HG03457 (cell line): ENCODE measurements at regions not wholly inside any gene's neighbourhood (a gene's known extent, or its start where the extent isn't known, plus 50 kb on each side); places are given as distances from the start of the nearest gene placed in this dataset.
"Not testable (repeated sequence)": the region's sequence is repeated elsewhere in the genome, so short reads cannot be mapped to it uniquely, and the experiment has no call there.

Source experiments
- ATAC-seq: cut with Tn5 transposase; IDR thresholded peaks from one replicate; pipeline ENCODE4 v1.9.1; 2021; ENCODE audit warnings: moderate number of reproducible peaks; ENCODE audit not compliant: unreplicated experiment

DNA sequence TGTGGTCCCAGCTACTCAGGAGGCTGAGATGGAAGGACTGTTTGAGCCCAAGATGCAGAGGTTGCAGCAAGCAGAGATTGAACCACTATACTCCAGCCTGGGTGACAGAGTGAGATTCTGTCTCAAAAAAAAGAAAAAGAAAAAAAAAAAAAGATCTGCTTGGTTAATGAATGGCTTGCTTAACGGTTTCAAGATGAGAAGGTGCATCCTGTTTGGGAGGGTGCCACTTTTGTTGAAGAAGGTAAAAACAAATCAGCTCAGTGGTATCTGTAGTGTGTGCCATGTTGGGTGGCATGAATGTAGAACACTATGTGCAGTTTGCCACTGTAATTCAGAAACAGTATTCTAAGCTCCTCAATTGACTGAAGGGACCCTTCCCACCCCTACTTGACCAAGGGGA is 94.9 kb upstream of the ETV3 start:
- peak; percentile 70 for ATAC-seq

- no peak for ATAC-seq
Measured at GRCh38 chr1:157231846-157232525, 93.8 kb upstream of the ETV3 start.

- no peak for ATAC-seq
Measured at GRCh38 chr1:157230500-157230899, 92.3 kb upstream of the ETV3 start.

- ATAC-seq: no peak
Measured at GRCh38 chr1:157227700-157228099, 89.5 kb upstream of the ETV3 start.

DNA sequence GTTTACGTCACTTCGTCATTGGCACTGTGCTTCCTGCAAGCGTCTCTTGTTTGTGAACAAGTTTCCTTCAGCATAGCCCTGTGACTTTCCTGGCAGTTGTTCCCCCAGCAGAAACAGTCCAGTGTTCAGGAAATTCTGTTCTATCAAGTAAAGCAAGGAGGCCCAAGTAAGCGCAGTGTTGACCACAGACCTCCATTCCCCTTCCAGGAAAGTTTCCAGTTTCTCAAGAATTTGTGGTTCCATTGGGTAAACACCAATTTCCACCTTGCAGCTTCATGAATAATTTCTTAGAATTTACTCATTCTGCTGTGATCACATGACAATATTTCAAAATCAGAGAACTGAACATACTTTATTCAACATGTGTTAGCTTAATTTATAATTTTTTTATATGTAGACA is 88.5 kb upstream of the ETV3 start:
- ATAC-seq: no peak

DNA sequence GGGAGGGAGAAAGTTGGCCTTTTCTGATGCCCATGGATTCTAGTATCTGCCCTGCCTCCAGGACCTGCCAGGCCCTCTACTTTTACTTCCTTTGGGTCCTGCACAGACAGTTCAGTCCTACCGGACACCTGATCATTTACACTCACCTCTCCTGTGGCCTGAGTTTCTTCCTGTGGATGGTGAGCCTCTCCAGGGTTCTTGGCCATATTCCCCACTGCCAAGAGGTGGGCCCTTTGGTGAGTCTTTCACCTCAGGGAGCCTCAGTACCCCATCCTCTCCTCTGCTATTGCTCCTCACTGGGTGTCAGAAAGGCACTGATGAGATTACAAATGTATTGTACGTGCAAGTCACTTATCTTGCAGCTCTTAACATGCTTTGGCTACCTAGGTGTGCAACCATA is 81.4 kb upstream of the ETV3 start:
- no peak for ATAC-seq

DNA sequence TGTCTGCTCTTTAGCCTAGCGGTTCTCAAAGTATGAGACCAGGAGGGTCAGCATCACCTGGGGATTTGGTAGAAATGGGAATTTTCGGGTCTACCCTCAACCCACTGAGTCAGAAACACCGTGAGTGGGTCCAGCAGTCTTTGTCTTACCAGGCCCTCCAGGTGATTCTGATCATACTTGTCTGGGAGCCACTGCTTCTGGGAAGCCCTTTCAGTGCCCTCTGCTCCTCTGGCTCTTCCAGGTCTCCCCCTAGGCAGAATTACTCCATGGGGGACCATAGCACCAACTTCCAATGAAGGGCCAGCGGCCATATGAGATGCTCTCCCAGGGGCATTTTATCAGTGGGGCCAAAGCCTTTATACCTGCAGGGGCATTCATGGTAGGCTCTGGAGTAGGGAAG is 81.0 kb upstream of the ETV3 start:
- ATAC-seq: no peak

DNA sequence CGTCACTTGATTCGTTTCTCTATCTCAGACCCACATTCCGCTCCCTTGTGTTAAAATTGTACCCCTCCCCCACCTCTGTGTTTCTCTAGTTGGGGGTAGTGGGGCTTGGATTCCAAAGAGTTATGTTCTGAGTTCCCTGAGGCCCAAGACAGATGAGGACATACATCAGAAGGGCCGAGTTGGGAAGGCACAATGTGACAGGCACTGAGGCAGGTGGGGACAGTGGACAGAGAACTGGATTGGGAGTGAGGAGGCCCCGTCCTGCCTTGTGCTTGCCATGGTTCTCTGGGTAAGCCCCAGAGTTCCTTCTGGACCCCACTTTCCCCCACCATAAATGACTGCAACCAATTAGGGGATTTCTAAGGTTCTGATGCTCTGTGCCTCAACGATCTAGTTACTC is 80.5 kb upstream of the ETV3 start:
- ATAC-seq: no peak

DNA sequence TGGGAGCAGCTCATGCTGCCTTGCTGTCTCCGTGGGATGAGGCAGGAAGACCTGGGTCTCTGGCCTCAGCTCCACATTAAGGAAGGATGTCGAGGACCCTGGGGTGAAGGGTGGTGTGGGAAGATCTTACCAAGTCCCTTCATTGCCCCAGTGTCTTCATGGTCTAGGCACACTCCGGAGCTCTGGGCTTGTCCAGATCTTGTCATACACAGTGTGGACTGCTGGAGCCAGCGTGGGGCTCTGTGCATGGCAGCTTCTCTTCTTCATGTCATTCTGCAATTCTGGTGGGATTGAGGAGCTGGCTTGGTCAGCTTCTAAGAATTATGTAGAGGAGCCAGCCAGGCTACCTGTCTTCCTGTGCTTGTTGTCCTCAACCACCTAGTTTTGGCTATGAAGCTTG is 79.3 kb upstream of the ETV3 start:
- no peak for ATAC-seq

- no peak for ATAC-seq
Measured at GRCh38 chr1:157213836-157214235, 75.6 kb upstream of the ETV3 start.

DNA sequence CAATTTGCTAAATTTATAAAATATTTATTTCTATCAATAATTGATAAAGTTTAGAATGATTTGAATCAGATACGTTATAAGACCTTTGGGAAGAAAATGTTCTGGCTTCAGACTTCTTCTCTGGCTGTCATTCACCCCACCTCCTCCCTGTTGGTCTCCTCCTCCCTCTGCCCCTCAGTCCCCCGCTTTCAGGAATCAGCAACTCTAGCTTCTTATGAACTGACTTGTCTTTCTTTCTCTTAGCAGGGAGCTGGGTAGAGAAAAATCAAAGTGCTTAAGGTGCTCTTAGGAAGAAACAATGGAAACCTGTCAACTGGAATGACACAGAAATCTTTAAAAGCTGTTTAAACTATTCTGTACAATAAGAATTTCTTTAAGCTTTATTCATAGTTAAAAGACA is 71.3 kb upstream of the ETV3 start:
- no peak for ATAC-seq

- ATAC-seq: not testable (repeated sequence)
Measured at GRCh38 chr1:157205982-157206381, 67.8 kb upstream of the ETV3 start.

GRCh38 chr1:157203166-157203565 is 65.0 kb upstream of the ETV3 start:
- ATAC-seq: no peak

DNA sequence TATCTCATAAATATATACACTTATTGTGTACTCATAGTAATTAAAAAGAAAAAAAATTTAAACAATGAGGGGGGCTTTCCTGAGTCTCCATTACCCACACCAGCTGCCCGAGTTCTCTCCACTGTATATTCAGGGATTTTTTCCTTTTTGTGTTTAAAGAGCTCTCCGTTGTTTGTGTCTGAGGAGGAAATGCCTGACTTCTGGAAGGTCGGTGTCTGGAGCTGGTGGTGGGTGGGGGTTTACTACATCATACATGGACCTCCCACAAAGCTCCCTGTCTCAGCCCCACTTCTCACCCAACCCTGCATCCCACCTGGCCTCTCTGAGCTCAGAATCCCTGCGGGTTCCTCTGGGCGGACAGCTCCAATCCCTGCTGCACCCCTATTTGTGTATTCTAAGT is 64.1 kb upstream of the ETV3 start:
- ATAC-seq: no peak

GRCh38 chr1:157201767-157202166 is 63.6 kb upstream of the ETV3 start:
- no peak for ATAC-seq

DNA sequence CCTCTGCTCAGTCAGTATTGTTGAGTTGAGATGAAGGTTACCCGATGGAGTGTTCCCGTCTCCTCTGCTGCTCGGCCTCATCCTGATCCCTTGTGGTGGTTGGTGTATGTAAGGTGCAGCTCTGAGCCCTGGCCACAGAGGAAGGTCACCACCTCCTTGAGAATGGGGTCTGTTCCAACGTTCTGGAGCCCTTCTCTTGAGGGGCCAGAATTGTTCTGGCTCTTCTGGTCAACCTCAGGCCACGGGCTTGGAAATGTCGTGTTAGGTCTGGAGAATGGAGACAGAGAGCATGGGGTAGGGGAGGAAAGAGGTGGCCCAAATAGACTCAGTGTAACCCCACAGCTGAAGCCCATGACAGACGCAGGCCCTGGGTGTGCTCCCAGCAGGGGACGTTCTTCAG is 62.3 kb upstream of the ETV3 start:
- ATAC-seq: no peak

DNA sequence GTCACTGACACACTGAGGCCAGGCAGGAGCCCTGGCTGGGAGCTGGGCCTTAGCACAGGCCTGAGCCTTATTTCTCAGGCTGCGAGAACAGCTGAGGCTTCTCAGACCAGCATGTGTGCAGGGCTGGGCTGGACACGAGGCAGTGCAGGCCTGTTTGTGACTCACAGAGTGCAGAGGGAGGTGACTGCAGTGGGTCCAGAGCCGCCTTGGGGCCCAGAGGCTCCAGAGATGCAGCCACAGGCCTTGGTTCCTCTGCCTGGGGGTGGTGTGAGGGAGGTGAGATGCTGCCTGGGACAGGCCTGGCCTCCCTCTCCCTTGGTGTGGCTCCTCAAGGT is 61.2 kb upstream of the ETV3 start:
- ATAC-seq: no peak

- no peak for ATAC-seq
Measured at GRCh38 chr1:157198619-157199420, 60.6 kb upstream of the ETV3 start.

GRCh38 chr1:157197906-157198435 is 59.8 kb upstream of the ETV3 start:
- ATAC-seq: no peak

GRCh38 chr1:157196670-157197456 is 58.7 kb upstream of the ETV3 start:
- not testable (repeated sequence) for ATAC-seq

GRCh38 chr1:157196245-157196543 is 58.0 kb upstream of the ETV3 start:
- ATAC-seq: no peak
